Fibroblast of mammary gland (primary cell): ENCODE measurements at regions not wholly inside any gene's neighbourhood (a gene's known extent, or its start where the extent isn't known, plus 50 kb on each side); places are given as distances from the start of the nearest gene placed in this dataset.

ENCODE experiments used
- DNase-seq: peaks from one replicate; pipeline ENCODE4 v3.0.0-alpha.2; 2010; ENCODE audit warnings: low read depth
- H3K4me3 ChIP-seq: 2 replicates; pipeline ENCODE4 v1.5.1; 2011; ENCODE audit warnings: low read depth, mild to moderate bottlenecking, low read length, moderate library complexity; ENCODE audit not compliant: control insufficient read depth
- CTCF ChIP-seq: conservative IDR thresholded peaks from 2 replicates; pipeline ENCODE4 v1.5.1; 2011; ENCODE audit warnings: low read depth, low read length, inconsistent platforms; ENCODE audit not compliant: control insufficient read depth, insufficient read depth

DNA sequence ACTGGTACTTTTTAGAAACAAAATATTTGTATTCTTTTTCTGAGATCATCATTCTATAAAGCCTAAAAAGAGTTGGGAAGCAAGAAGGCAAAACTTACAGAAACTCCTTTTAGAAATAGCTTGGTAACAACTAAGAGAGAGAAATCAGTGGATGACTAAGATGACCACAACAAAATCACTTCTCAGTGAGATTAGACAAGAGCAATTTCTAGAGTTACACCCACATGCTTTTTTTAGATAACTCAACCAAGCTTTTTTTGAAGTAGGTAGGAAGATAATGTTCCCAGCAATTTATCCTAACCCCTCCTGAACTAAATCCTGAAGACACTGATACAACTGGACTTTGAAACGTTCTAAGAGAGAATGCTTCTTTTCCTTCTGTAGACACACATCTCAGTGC, 576.4 kb downstream of the SLC6A15 start:
- no peak overlapping the region for H3K4me3 ChIP-seq
- DNase-seq, result peak; percentile 8
- TF ChIP-seq CTCF, result no peak

GRCh38 chr12:84329938-84330337, 582.7 kb downstream of the SLC6A15 start:
- DNase-seq, result no peak
- no peak overlapping the region for H3K4me3 ChIP-seq
- no peak for TF ChIP-seq CTCF

GRCh38 chr12:84315926-84316325, 596.7 kb downstream of the SLC6A15 start:
- DNase-seq, result peak; percentile 56
- TF ChIP-seq CTCF, result no peak
- no peak overlapping the region for H3K4me3 ChIP-seq

- H3K4me3 ChIP-seq, result no peak overlapping the region
- no peak for TF ChIP-seq CTCF
Measured at GRCh38 chr12:84313323-84313675, 599.3 kb downstream of the SLC6A15 start.

GRCh38 chr12:84308211-84308610, 604.4 kb downstream of the SLC6A15 start:
- no peak overlapping the region for H3K4me3 ChIP-seq
- no peak for TF ChIP-seq CTCF
- no peak for DNase-seq

More at GRCh38 chr12:84313323-84313675, 599.3 kb downstream of the SLC6A15 start:
- DNase-seq, result no peak

- TF ChIP-seq CTCF, result no peak
- no peak for DNase-seq
- no peak overlapping the region for H3K4me3 ChIP-seq
Measured at GRCh38 chr12:84305144-84305543, 607.5 kb downstream of the SLC6A15 start.

DNA sequence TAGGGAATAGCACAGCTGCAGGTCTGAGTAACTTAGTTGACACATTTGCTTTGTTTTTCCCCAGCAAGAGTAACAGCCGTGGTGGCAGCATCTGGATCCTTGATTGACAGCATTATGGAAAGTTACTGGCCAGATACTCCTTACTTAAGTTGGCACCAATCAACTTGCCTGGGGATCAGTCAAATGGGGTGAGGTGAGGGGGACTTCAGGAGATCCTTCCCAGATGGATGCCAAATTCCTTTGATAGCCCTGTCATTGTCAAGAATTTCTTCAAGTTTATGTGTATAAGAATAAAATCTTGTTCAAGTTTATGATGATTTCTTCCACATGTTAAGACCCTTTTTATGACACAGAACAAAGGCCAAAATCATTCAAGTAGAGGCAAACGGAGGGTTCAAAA, 618.4 kb downstream of the SLC6A15 start:
- no peak for TF ChIP-seq CTCF
- DNase-seq, result no peak

More for the DNA sequence above, 618.4 kb downstream of the SLC6A15 start:
- no peak overlapping the region for H3K4me3 ChIP-seq
